PC-9 (cell line): ENCODE measurements at regions not wholly inside any gene's neighbourhood (a gene's known extent, or its start where the extent isn't known, plus 50 kb on each side); places are given as distances from the start of the nearest gene placed in this dataset.

ENCODE experiments used
- EZH2 ChIP-seq: fragments of 200-600 bp; sonication (generic); IDR thresholded peaks from 2 replicates; pipeline ENCODE4 v1.8.0; 2017; ENCODE audit warnings: antibody characterized with exemption, low read depth
- TF ChIP-seq, protein P1 (sequence below): fragments of 200-600 bp; sonication (generic); conservative IDR thresholded peaks from 2 replicates; pipeline ENCODE4 v1.6.1; 2017; ENCODE audit warnings: mixed run types, antibody characterized with exemption, mild to moderate bottlenecking, moderate library complexity

DNA sequence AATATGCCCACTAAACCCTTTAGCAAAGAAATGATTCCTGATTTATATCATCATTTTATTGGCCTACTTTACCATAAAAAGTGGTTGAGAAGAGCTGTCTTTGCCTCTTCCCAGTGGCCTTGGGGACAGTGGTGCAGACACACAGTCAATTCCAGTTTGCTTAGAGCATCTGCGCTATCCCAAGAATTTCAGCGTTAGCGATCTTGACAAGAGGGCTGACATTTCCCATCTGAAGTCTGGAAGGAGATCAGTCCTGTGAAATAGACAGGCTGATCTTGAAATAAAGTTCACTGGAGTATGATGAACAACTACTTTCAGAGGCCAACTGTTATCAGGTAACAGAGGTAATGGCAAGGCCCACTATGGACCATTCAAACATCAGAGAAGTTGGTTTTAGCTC lies 475.3 kb upstream of the NRP1 start:
- TF ChIP-seq, protein P1, sequence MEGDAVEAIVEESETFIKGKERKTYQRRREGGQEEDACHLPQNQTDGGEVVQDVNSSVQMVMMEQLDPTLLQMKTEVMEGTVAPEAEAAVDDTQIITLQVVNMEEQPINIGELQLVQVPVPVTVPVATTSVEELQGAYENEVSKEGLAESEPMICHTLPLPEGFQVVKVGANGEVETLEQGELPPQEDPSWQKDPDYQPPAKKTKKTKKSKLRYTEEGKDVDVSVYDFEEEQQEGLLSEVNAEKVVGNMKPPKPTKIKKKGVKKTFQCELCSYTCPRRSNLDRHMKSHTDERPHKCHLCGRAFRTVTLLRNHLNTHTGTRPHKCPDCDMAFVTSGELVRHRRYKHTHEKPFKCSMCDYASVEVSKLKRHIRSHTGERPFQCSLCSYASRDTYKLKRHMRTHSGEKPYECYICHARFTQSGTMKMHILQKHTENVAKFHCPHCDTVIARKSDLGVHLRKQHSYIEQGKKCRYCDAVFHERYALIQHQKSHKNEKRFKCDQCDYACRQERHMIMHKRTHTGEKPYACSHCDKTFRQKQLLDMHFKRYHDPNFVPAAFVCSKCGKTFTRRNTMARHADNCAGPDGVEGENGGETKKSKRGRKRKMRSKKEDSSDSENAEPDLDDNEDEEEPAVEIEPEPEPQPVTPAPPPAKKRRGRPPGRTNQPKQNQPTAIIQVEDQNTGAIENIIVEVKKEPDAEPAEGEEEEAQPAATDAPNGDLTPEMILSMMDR: no peak
- TF ChIP-seq EZH2: no peak
